VCaP (cell line): ENCODE measurements at regions not wholly inside any gene's neighbourhood (a gene's known extent, or its start where the extent isn't known, plus 50 kb on each side); places are given as distances from the start of the nearest gene placed in this dataset.

Experiments
- H3K27ac ChIP-seq: fragments of 450-650 bp; 2 replicates; pipeline ENCODE4 v1.5.1; 2017
- TF ChIP-seq, protein P1 (sequence below): fragments of 450-650 bp; conservative IDR thresholded peaks from 2 replicates; pipeline ENCODE4 v1.5.1; 2017; ENCODE audit warnings: mild to moderate bottlenecking, moderate library complexity

- H3K27ac ChIP-seq: no peak overlapping the region
- TF ChIP-seq, protein P1, sequence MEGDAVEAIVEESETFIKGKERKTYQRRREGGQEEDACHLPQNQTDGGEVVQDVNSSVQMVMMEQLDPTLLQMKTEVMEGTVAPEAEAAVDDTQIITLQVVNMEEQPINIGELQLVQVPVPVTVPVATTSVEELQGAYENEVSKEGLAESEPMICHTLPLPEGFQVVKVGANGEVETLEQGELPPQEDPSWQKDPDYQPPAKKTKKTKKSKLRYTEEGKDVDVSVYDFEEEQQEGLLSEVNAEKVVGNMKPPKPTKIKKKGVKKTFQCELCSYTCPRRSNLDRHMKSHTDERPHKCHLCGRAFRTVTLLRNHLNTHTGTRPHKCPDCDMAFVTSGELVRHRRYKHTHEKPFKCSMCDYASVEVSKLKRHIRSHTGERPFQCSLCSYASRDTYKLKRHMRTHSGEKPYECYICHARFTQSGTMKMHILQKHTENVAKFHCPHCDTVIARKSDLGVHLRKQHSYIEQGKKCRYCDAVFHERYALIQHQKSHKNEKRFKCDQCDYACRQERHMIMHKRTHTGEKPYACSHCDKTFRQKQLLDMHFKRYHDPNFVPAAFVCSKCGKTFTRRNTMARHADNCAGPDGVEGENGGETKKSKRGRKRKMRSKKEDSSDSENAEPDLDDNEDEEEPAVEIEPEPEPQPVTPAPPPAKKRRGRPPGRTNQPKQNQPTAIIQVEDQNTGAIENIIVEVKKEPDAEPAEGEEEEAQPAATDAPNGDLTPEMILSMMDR: no peak
Observed at GRCh38 chr11:23668324-23668723, 808.0 kb upstream of the CCDC179 start.

- H3K27ac ChIP-seq: no peak overlapping the region
- TF ChIP-seq, protein P1: no peak
Observed at GRCh38 chr11:23673366-23673765, 813.1 kb upstream of the CCDC179 start.

DNA sequence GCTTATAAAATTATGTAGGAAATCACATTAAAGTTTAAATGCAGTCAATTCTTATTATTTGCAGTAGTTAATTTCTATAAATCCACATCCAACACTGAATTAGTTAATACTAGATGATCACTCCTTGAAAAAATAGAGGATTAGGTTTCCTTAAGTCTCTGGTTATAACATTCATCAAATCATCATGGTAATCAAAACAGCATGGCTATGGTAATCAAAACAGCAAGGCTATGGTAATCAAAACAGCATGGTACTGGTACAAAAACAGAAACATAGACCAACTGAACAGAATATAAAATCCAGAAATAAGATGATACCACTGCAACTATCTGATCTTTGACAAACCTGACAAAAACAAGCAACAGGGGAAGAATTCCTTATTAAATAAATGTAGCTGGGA is 814.6 kb upstream of the CCDC179 start:
- TF ChIP-seq, protein P1: no peak
- H3K27ac ChIP-seq: no peak overlapping the region

GRCh38 chr11:23679041-23679440 is 817.8 kb upstream of the LUZP2 start:
- no peak overlapping the region for H3K27ac ChIP-seq
- TF ChIP-seq, protein P1: no peak

DNA sequence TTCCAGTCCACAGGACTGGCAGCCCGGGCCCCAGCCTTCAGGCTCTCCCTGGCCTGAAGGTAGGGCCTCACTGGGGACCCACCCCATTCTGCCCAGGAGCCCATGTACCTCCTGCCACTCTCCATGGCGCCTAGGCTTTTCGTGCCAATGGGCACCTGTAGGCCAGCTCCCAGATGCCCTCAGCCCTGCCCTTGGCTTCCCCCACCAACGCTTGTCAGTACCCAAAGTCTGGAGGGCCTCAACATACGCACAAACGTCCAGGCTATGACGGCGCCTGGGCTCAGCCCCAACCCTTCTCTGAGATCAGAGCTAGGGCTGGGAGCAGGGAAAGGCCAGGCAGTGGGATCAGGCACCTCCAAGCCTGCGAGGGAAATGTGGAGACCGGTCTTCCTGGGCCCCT is 816.9 kb upstream of the LUZP2 start:
- H3K27ac ChIP-seq: no peak overlapping the region
- TF ChIP-seq, protein P1: no peak

DNA sequence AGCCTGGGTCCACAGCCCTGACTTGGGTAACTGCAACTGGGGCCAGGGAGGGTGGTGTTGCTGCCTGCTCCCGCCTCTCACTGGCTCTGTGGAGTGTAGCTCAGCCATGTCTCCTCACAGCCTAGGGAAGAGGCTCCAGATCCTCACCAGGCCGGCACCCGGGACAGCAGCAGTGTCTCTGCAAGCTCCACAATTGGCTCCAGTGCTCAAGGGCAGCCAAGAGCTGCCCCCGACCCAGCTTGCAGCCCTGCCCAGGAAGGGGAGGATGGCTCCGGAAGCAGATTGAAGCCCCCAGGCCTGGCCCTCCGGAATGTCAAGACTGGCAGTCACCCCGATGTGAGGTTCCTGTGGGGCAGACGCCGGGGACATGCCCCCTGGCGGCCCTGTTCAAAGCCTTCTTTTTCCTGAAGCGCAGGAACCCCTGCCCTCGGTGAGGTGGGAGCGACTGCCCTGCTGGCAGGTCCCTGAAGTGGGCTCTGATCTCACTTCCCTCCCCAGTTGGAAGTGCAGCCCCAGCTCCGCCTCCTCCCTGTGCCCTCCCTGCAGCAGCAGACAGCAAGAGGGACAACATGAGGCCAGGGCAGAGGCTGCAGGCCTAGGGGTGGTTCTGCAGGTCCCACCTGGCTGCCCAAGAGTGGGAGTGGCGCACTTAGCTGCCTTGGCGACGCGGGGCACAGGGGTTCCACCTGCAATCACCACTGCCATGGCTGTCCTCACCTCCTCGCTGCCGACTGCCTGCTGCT is 816.2 kb upstream of the LUZP2 start:
- H3K27ac ChIP-seq: no peak overlapping the region

DNA sequence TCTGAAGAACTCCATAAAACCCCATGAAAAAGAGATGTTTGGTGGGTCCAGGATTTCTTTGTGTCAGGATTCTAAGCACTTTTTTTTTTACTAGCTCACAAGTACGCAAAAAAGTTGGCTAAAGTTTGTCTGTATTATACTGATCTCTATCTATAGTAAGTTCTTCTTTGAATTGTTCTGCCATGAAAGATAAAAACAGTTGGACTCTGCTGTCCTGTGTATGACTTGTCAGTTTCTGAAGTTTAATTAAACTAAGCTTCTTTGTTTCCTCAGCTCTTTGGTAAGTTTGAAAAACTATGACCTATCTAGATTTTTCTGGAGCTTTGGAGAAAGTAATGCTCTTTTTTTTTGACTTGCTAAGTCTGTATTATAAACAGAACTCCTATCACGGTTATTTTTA is 812.2 kb upstream of the LUZP2 start:
- TF ChIP-seq, protein P1: no peak
- no peak overlapping the region for H3K27ac ChIP-seq

More for the DNA sequence above, 816.2 kb upstream of the LUZP2 start:
- TF ChIP-seq, protein P1: no peak
